ENCODE measurements at regions not wholly inside any gene's neighbourhood (a gene's known extent, or its start where the extent isn't known, plus 50 kb on each side); places are given as distances from the start of the nearest gene placed in this dataset.

DNA sequence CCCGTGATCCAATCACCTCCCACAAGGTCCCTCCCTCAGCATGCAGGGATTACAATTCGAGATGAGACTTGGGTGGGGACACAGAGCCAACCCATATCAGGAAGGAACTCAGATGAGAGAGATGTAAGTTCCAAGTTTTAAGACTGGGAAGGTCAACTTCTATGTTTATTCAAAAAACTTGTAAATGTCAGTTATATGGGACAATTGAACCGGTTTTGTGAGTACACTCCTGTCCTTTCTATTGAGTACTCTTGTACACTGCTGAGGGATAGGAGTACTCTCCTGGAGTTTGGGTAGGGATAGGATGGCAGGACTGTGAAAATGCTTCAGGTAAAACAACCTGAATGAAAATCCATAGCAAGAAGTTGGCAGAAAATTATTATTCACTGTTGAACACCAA is 239.1 kb downstream of the ZNF674 start:
- no peak for DNase-seq (ENCODE audit: low read depth)

DNA sequence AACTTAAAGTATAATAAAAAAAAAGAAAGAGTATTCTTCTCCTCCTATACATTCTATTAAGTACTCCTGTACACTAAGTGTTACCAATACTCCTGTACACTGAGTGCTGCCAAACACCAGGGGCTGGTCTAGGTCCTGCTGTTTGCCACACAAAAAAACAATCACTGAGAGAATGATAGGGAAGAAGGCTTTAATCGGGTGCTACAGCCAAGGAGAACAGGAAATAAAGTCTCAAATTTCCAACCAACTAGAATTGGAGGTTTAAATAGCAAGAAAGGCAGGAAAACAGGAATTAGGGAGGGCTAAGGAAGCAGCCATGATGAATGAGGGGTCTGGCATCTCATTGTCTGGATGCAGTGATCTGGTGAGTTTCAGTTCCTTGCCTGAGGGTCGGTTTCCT is 239.8 kb downstream of the ZNF674 start:
- no peak for DNase-seq (ENCODE audit: low read depth)

DNA sequence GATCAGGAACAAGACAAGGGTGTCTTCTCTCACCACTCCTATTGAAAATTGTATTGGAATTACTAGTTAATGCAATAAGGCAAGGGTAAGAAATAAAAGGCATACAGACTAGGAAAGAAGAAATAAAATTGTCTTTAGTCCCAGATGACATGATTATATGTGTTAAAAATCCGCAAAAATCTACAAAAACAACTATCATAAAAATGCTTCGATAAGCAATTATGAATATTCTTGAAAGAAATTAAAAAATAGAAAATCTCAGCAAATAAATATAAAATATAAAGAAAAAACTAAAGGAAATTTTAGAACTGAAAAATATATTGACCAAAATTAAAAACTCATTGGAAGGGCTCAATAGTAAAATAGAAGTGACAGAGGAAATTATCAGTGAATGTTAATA is 243.3 kb downstream of the ZNF674 start:
- DNase-seq (ENCODE audit: low read depth), result no peak

DNA sequence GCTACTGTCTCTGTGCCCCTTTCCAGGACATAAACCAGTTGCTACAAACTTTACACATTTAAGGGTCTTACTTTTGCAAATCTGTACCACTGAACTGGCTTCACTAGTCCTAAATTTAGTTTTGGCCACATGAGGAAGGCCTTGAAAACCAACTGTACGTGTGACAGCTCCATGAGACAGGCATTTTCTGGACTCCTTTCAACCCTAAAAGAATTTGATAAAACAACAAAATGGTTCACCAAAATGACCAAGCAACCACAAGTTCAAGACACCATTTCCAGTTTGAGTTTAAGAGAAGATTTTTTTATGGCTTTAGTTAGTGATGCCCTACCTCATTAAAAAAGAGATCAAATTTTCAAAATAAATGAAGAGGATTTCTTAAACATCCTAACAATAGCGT is 246.4 kb downstream of the ZNF674 start:
- DNase-seq (ENCODE audit: low read depth), result peak; percentile 45

DNA sequence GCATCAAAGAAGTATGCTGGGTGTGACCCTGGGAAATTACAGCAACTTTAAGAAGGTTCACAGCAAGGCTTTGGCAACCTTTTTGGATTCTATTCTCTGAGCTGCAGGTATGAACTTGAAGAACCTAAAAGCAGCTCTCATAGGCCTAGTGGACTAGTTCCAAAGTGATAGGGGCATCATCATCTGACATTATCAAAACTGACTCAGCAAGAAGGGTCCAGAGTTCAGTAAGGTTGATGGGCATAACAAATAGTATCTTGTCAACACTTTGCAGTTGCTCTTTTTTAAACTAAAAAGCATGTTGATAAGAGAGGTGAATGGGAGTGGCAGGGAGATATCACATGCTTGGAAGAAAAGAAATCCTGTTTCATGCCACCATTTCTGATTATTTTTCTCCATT is 249.3 kb downstream of the ZNF674 start:
- no peak for DNase-seq (ENCODE audit: low read depth)

DNA sequence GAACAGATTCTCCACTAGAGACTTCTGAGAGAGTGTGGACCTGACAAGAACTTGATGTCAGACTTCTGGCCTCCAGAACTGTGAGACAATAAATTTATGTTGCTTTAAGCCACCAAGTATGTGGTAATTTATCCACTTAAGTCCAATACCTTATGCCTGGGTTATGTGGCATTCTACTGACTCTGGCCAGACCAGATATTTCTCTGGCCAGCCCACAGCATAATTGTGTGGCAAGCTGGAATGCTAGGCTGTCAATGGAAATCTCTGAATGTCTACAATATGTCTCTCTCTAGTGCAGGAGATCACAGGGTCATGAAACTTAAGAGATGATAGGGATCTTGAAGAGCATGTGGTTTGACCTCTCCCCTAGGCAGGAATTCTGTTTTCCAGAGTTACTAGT is 251.0 kb downstream of the ZNF674 start:
- DNase-seq (ENCODE audit: low read depth), result peak; percentile 65

DNA sequence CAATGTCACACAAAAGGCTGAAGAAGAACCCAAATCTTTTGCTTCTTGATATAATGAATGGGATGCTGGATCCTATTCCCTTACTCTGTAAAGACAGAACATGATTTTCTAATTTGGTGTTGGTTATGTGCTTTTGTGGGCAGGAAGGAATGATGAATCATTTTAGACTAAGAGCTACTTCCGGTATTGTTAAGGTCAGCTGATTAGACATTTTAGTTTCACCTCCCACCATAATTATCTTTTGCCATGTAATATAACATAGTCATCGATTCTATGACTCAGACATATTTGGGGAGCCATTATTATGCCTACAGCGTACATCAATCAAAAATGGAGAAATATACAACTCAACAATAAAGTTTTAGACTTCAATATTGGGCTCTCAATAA is 265.3 kb downstream of the ZNF674 start:
- DNase-seq (ENCODE audit: low read depth), result no peak

DNA sequence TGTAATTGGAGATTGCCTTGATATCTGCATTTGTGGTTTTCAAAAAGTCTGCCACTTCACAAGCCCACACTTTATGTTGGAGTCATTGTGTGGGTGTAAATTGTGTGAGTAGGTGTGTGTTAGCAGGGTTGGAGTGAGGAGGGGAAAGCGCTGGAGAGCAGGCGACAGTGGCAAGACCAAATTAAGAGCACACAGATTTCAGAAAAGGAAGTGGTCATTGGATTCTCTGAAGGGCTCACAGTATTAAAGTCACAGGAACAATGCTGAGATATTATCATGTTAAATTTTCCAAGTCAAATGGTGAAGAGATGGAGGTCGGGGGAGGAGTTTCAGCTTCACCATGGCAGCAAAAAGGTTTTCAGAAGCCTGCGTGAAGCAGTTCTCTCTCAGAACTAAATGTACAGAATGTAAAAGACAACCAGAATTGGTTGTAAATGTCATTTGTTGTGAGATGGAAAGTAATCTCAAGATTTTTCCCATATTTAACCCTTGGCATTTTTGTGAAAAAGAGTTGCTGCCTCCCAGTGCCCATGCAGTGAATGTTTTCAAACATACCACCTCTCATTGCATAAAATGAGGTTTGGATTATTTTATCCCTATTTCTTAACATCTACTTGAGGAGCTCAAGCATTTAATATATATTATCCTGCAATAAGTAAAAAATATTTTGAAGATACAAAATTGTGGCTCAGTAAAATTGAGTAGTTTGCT is 265.9 kb downstream of the ZNF674 start:
- no peak for DNase-seq (ENCODE audit: low read depth)

DNA sequence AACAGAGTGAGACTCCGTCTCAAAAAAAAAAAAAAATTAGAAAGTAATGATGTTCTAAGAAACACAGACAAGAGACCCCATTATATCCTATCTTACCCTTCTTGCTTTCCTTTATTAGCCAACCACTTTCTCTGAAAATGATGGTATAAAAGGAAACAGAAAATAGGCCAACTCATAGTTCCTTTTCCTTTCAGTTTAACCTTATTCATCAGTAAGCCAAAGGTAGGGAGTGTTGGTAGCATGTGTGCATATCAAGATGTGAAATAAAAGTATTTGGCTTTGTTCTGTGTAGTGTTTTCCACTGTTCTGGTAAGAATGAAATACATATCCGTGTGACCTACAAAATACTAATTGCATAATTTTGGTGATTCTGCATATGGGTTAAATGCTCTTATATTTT is 266.6 kb downstream of the ZNF674 start:
- DNase-seq (ENCODE audit: low read depth), result no peak

DNA sequence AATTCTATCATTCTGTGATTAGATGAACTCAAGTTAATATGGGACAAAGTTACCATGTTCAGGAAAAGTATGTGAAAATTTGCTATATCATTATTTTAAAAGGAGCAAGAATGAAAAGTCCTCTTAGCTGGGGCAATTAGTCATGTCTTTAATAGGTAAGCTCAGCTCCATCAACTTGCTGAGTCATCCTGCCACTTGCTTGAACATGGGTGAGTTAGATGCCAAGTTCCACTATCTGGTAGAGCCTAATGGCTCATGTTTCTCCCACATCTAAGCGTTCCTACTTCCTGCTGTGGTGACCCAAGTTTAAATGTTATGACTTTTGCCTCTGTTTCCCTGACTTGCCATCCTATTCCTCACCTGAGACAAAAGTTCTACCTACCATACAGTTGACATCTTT is 276.8 kb downstream of the ZNF674 start:
- peak; percentile 63 for DNase-seq (ENCODE audit: low read depth)

DNA sequence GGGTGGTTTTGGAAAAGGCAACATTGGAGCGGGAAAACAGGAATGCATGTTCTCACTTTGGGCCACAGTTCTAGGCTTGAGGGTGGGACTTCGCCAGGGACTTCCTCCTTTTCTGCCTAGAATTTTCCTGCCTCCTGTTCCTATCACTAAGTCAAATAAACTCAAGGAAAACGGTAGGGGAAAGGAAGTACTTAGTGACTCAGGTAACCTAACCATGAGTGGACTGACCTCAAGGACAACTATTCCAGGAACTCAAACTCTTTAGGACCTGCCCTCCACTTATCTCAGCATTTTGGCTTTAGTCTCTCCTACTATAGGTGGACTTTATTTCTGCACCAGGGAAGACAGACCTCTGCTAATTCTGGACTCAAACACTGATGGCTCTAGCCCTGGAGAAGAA is 281.7 kb downstream of the ZNF674 start:
- no peak for DNase-seq (ENCODE audit: low read depth)

DNA sequence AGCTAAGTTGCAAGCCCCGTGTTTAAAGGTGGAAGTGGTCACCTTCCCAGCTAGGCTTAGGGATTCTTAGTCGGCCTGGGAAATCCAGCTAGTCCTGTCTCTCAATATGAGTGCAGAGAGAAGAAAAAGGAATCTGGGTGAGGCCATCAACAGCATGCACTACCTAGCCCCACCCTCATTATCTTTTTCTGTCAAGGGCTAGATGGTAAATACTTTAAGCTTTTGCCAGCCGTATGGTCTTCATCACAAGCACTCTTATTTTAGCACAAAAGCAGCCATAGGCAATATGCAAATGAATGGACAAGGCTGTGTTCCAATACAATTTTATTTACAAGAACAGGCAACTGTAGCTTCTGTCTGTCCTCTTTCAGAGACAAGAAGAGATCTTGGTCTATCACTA is 282.9 kb downstream of the ZNF674 start:
- DNase-seq (ENCODE audit: low read depth), result no peak

DNA sequence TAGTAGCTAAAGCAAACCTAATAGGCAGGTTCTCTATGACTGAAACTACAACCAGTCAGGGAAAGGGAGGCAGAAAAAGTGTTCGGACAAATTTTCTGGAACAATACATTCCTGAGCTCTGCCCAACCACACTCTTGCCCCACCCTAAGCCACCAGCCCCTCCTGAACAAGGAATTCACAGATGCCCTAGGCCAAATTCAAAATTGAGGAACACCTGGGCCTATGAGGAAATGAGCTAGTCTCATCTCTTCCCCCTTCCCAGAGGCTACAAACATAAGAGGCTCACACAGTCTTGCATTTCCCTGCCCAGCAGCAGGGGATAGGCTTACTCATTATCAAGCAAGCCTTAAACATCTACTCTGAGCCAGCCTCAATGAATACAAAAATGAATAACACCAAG is 284.7 kb downstream of the ZNF674 start:
- no peak for DNase-seq (ENCODE audit: low read depth)

DNA sequence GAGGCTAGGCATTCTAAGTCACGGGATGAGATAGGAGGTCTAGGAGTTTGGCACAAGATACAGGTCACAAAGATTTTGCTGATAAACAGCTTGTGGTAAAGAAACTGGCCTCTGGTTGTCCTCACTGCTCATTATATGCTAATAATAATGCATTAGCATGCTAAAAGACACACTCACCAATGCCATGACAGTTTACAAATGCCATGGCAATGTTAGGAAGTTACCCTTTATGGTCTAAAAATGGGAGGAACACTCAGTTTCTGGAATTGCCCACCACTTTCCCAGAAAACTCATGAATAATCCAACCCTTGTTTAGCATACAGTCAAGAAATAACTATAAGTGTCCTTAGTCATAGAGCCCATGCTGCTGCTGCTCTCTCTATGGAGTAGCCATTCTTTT is 286.9 kb downstream of the ZNF674 start:
- no peak for DNase-seq (ENCODE audit: low read depth)

DNA sequence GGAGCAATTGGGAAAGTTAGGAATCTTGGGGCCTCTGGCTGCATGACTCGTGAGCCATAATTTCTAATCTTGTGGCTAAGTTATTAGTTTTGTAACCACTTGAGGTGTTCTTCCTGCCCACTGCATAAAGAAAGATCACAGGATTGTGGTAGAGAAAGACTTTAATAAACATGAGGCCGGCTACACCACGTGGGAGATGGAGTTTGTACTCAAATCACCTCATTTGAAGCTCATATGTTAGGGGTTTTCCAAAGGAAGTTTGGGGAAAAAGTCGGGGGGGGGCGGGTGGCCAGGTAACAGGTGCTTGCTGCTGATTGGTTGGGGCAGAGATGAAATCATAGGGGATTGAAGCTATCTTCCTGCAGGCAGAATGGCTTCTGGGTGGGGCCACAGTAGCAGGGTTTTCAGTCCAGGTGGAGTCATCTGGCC is 287.8 kb downstream of the ZNF674 start:
- no peak for DNase-seq (ENCODE audit: low read depth)

DNA sequence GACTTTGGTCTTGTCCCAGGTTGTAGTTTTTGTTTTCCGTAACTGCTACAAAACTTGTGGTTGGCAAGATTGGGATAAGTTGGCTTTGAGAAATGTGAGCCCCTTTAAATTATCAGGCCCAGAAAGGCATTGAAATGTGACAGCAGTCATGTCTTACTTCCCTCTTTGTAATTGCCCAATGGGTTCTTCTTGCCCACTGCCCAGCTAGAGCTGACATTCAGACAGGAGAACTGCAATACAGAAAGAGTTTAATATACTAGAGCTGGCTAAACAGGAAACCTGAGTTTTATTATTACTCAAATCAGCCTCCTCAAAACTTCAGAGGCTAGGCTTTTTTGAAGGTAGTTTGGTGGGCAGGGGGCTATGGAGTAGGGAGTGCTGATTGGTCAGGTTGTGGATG is 288.3 kb downstream of the ZNF674 start:
- no peak for DNase-seq (ENCODE audit: low read depth)

DNA sequence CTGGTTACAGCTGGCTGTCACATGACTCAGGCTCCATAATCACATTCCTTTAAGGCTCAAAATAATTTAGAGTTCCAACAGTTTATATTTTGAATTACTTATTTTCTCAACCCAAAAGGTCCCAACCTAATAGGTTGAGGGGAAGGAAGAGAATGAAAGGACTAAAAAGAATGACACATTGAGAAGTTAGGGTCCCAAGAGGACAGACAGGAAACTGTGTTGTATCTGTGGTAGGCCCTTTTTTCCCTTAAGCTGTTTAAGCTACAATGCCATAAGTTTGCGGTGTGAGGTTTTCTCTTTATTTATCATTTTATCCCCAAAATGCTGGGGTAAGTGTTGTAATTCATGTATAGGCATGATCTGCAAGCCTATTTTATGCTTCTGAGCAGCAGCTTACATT is 290.2 kb downstream of the ZNF674 start:
- no peak for DNase-seq (ENCODE audit: low read depth)

DNA sequence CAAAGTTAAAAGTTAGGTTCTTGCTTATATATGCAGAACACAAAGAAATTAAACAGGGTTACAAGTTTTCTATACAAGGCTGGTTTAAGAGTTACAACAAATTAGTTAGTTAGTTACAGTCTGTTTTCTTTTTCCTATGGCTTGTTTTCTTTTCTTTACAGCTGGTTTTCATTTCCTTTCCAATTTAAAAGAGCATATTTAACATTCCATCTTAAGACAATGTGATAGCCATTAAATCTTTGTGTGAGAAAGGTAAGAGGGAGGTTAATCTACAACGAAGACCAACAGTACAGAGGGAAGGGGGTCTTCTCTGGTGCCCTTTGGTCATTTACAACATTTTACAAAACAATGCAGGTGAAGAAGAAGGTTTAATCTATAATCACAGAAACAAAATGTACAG is 290.6 kb downstream of the ZNF674 start:
- DNase-seq (ENCODE audit: low read depth), result no peak

DNA sequence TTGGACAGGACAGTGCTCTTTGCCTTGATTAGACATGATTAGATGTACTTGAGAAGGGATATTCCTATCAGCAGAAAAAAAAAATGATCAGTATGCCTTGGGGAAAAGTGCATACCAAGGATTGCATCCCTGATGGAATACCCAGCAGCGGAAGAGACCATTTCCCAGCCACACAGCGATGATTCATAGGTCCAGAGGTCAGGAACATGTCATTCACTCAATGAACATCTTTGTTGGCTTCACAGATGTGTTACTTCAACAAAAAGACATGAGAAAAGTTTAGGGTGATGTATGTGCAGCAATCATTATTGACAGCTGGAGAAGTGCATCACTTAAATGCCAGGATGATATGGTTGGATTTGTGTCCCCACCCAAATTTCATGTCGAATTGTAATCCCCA is 293.5 kb downstream of the ZNF674 start:
- peak; percentile 21 for DNase-seq (ENCODE audit: low read depth)

DNA sequence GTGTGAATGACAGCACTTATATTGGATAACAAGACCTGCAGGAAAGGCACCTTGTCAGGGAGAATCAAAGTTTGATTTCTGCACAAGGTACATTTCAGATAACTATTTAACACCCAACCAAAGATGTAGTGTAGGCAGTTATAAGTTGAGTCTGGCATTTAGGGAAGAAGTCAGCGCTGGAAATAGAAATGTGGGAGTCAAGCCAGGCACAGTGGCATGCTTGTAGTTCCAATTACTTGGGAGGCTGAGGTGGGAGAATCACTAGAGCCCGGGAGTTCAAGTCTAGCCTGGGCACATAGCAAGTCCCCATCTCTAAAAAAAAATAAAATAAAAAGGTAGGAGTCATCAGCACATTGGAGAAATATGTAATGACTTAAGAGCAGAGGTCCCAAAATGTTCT is 295.1 kb downstream of the ZNF674 start:
- DNase-seq (ENCODE audit: low read depth), result no peak

DNA sequence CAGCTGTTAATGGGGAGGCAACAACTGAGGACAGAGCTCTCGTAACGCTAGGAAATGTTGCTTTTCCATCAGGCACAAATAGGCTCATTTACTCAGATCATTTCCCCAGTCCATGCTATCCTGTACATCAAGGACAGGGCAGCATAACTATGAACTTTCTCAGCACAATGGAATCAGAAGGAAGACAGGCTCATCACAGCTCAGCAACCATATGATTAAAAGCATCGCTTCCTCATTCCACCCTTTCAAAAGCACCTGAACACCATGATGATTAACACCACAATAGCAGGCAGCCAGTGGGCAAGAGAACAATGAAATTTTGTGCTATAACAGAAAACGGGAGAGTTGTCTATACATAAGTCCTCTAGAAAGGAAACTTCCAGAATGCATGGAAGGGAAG is 297.8 kb downstream of the ZNF674 start:
- DNase-seq (ENCODE audit: low read depth), result no peak

DNA sequence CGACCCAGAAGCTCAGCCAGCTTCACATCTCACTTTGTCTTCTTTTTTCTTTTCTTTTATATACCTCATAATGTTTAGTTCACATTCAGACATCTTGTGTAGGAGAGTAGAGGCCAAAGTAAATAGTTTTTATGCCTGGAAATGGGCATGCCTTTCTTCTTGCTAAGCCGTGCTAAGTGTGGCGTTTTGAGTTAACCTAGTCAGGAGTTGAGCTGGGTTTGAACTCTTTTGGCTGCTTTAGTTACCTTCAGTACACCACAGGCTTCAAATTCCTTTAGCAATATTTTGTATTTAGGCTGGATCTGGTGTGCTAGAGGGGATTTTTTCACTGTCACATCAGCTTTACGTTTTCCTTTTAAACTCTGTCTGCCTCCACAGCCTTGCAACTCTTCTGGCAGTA is 300.8 kb downstream of the ZNF674 start:
- no peak for DNase-seq (ENCODE audit: low read depth)

DNA sequence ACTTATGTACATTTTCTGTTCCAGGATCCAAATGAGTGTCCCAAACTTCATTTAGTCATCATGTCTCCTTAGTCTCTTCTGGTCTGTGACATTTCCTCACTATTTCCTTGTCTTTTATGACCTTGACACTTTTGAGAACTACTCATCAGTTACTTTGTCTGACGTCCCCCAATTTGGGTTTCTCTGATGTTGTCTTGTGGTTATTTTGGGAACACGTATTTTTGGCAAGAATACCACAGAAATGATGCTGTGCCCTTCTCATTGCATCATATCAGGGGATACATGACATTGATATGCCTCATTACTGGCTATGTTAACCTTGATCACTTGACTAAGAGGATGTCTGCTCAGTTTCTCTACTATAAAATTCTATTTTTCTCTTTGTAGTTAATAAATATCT is 308.8 kb downstream of the ZNF674 start:
- no peak for DNase-seq (ENCODE audit: low read depth)

DNA sequence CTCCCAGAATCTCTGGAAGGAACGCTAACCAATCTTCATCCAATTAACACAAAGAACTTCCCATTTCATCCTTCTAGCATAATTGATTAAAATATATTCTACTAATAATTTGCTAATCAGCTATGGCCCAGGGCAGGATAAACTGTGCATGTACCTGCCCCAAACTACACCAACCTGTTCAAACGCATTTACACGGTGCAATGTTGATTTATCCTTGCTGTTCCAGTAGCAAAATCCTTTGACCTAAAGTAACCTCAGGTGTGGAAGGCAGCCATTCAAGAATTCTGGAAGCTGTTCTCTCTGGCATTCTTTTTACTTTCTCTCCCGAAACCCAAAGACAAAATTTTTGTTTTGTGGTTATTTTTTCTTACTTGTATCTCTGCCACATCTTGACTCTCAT is 309.4 kb downstream of the ZNF674 start:
- DNase-seq (ENCODE audit: low read depth), result no peak
